Panc1 (cell line): ENCODE measurements at regions not wholly inside any gene's neighbourhood (a gene's known extent, or its start where the extent isn't known, plus 50 kb on each side); places are given as distances from the start of the nearest gene placed in this dataset.

Experiments used
- ATAC-seq: fragments of 200-7000 bp; cut with Tn5 transposase; 2 replicates; pipeline ENCODE4 v1.9.1; 2020; ENCODE audit warnings: mild to moderate bottlenecking, moderate library complexity
- BruUV-seq: library from RNA; stranded (reverse); fragments of 400-500 nt; replicated peaks from 2 replicates; lab custom pipeline; 2021; lab: Mats Ljungman, UMichigan
- CTCF ChIA-PET: fragments of 300-600 bp; sonication (Branson Sonifier 250); formaldehyde crosslinking; loops from one replicate; lab custom pipeline; 2022; ENCODE audit warnings: antibody characterized with exemption; lab: Charles Lee
- POLR2A ChIA-PET: fragments of 300-600 bp; sonication (Branson Sonifier 250); formaldehyde crosslinking; loops from one replicate; lab custom pipeline; 2022; ENCODE audit warnings: antibody characterized with exemption; lab: Charles Lee
- DNase-seq: peaks from one replicate; pipeline ENCODE4 v3.0.0-alpha.2; 2010; ENCODE audit warnings: low read depth, low spot score
- H3K27ac ChIP-seq: 2 replicates; pipeline ENCODE4 v1.5.1; 2011; ENCODE audit warnings: mild to moderate bottlenecking, low read length, inconsistent platforms
- H3K27me3 ChIP-seq: fragments of 200-500 bp; sonication (Bioruptor generic); 2 replicates; pipeline ENCODE4 v1.6.0; 2014; ENCODE audit warnings: low read length, inconsistent platforms; ENCODE audit not compliant: control insufficient read depth, insufficient read depth
- H3K36me3 ChIP-seq: fragments of 200-500 bp; sonication (Bioruptor generic); 2 replicates; pipeline ENCODE4 v1.5.1; 2014; ENCODE audit warnings: inconsistent platforms, mild to moderate bottlenecking, low read length, moderate library complexity; ENCODE audit not compliant: control insufficient read depth, insufficient read depth
- H3K4me1 ChIP-seq: 2 replicates; pipeline ENCODE4 v1.5.1; 2011; ENCODE audit warnings: inconsistent platforms, mild to moderate bottlenecking, low read length, moderate library complexity; ENCODE audit not compliant: control insufficient read depth, insufficient read depth
- H3K4me3 ChIP-seq, 2 experiments: 2 replicates each; pipeline ENCODE4 v1.5.1; 2011 to 2012; ENCODE audit warnings: low read depth in 2 of 2, low read length in 2 of 2, mild to moderate bottlenecking in 2 of 2, inconsistent platforms in 1 of 2, moderate library complexity in 1 of 2
- H3K9me3 ChIP-seq: fragments of 200-500 bp; sonication (Bioruptor generic); 2 replicates; pipeline ENCODE4 v1.5.1; 2014; ENCODE audit warnings: low read depth, mild to moderate bottlenecking, inconsistent platforms, low read length, moderate library complexity; ENCODE audit not compliant: control insufficient read depth, insufficient read depth
- POLR2AphosphoS5 ChIP-seq: IDR thresholded peaks from 2 replicates; pipeline ENCODE4 v1.6.1; 2012; ENCODE audit warnings: mild to moderate bottlenecking, low read depth, low read length, moderate library complexity
- SIN3A ChIP-seq: IDR thresholded peaks from 2 replicates; pipeline ENCODE4 v1.6.1; 2012; ENCODE audit warnings: low read depth, mild to moderate bottlenecking, low read length, moderate library complexity, borderline replicate concordance; ENCODE audit not compliant: insufficient read depth
- TCF7L2 ChIP-seq: IDR thresholded peaks from 2 replicates; pipeline ENCODE4 v1.6.1; 2011; ENCODE audit warnings: mild to moderate bottlenecking, low read depth, low read length, inconsistent platforms
- in situ Hi-C: cut with HindIII; loops from 2 replicates; pipeline ENCODE4 v1.10.0; 2016; ENCODE audit warnings: low sequenced_read_pairs, low pct_unique_long_range_greater_than_20kb
- intact Hi-C: fragments of 100-400 bp; cut with micrococcal nuclease; formaldehyde crosslinking; loops from one replicate; pipeline ENCODE4 v1.10.0; 2022; ENCODE audit not compliant: unreplicated experiment
- TF ChIP-seq, protein P1 (sequence below): fragments of 450-650 bp; IDR thresholded peaks from 2 replicates; pipeline ENCODE4 v1.5.1; 2017; ENCODE audit warnings: mild to moderate bottlenecking
- TF ChIP-seq, protein P2 (sequence below), 2 experiments: IDR thresholded peaks; 2 replicates each; pipeline ENCODE4 v1.6.1; 2011 to 2012; ENCODE audit warnings: low read depth in 2 of 2, control low read depth in 1 of 2, low read length in 1 of 2, mild to moderate bottlenecking in 1 of 2, moderate library complexity in 1 of 2; ENCODE audit not compliant: insufficient read depth in 1 of 2

DNA sequence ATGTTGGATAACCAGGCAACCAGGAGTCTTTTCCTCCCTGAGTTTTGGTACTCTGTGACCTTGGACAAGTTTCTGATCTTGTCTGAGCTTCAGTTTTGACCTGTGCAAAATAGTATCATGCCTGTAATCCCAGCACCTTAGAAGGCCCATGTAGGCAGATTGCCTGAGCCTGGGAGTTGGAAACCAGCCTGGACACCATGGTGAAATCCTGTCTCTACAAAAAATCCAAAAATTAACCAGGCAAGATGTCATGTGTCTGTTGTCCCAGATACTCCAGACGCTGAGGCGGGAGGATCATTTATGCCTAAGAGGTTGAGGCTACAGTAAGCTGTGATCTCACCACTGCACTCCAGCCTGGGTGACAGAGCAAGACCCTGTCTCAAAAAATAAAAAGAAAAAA, 114.8 kb downstream of the IL12A start:
- Histone ChIP-seq H3K27me3 (no peaks in the 10 kb centered on the region), H3K9me3 (no peaks in the 10 kb centered on the region), H3K27ac (no peak overlapping the region), H3K4me1 (no peaks in the 10 kb centered on the region), H3K36me3 (no peaks in the 10 kb centered on the region), H3K4me3 (no peak overlapping the region)
- POLR2A ChIA-PET = no interaction called here
- ATAC-seq = no peak
- BruUV-seq = no TSS peak
- in situ Hi-C loops (no loop called here), intact Hi-C loops (no loop called here)
- TF ChIP-seq SIN3A (no peak), TCF7L2 (no peak), POLR2AphosphoS5 (no peak)
- TF ChIP-seq, protein P1, sequence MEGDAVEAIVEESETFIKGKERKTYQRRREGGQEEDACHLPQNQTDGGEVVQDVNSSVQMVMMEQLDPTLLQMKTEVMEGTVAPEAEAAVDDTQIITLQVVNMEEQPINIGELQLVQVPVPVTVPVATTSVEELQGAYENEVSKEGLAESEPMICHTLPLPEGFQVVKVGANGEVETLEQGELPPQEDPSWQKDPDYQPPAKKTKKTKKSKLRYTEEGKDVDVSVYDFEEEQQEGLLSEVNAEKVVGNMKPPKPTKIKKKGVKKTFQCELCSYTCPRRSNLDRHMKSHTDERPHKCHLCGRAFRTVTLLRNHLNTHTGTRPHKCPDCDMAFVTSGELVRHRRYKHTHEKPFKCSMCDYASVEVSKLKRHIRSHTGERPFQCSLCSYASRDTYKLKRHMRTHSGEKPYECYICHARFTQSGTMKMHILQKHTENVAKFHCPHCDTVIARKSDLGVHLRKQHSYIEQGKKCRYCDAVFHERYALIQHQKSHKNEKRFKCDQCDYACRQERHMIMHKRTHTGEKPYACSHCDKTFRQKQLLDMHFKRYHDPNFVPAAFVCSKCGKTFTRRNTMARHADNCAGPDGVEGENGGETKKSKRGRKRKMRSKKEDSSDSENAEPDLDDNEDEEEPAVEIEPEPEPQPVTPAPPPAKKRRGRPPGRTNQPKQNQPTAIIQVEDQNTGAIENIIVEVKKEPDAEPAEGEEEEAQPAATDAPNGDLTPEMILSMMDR = no peak
- TF ChIP-seq, protein P2, sequence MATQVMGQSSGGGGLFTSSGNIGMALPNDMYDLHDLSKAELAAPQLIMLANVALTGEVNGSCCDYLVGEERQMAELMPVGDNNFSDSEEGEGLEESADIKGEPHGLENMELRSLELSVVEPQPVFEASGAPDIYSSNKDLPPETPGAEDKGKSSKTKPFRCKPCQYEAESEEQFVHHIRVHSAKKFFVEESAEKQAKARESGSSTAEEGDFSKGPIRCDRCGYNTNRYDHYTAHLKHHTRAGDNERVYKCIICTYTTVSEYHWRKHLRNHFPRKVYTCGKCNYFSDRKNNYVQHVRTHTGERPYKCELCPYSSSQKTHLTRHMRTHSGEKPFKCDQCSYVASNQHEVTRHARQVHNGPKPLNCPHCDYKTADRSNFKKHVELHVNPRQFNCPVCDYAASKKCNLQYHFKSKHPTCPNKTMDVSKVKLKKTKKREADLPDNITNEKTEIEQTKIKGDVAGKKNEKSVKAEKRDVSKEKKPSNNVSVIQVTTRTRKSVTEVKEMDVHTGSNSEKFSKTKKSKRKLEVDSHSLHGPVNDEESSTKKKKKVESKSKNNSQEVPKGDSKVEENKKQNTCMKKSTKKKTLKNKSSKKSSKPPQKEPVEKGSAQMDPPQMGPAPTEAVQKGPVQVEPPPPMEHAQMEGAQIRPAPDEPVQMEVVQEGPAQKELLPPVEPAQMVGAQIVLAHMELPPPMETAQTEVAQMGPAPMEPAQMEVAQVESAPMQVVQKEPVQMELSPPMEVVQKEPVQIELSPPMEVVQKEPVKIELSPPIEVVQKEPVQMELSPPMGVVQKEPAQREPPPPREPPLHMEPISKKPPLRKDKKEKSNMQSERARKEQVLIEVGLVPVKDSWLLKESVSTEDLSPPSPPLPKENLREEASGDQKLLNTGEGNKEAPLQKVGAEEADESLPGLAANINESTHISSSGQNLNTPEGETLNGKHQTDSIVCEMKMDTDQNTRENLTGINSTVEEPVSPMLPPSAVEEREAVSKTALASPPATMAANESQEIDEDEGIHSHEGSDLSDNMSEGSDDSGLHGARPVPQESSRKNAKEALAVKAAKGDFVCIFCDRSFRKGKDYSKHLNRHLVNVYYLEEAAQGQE (IDR thresholded peaks at IDR 0.05; ENCODE audit: insufficient read depth in 1 of 2, low read depth in 2 of 2, low read length in 1 of 2) = no peak
- DNase-seq = no peak
- CTCF ChIA-PET = no interaction called here

DNA sequence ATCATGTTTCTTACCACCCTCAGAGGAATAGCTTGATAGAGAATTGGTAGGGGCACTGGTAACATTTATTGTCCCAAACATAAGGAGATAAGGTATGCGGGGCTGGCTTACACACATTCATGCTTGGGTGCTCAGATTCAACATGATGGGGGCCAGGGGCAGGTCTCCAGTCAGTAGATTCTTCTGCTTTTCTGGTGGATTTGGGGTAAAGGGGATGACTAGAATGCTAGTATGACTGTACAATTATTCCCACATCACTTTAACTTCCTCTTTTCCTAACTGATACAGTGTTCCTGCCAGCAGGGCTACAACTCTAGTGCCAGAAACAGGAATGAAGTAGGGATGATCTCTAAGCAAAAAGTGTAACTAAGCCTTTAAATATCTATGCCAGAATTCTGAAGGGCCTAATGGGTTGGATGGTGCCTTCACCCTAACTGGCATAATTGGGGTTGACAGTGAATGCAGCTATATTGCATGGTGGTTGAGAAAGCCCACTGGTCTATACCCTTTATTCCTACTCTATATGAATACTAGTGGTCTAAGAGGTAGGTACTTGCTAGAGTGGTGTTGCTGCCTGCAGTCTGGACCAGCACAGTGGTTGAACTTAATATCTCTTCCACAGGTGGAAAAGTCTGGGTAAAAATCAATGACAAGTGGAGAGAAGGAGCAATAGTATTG, 117.4 kb downstream of the IL12A start:
- ChIA-PET CTCF (no interaction called here), POLR2A (no interaction called here)
- DNase-seq (no peak), ATAC-seq (no peak)
- intact Hi-C loops = no loop called here
- Histone ChIP-seq H3K4me1 (no peaks in the 10 kb centered on the region), H3K36me3 (no peaks in the 10 kb centered on the region), H3K27ac (no peak overlapping the region), H3K4me3 (no peak overlapping the region), H3K27me3 (no peaks in the 10 kb centered on the region), H3K9me3 (no peaks in the 10 kb centered on the region)
- no TSS peak for BruUV-seq
- in situ Hi-C loops = no loop called here
- TF ChIP-seq, protein P2 (IDR thresholded peaks at IDR 0.05; ENCODE audit: insufficient read depth in 1 of 2, low read depth in 2 of 2, low read length in 1 of 2) = no peak
- TF ChIP-seq, protein P1 = no peak
- no peak for TF ChIP-seq TCF7L2
